SK-N-SH (cell line): ENCODE measurements at regions not wholly inside any gene's neighbourhood (a gene's known extent, or its start where the extent isn't known, plus 50 kb on each side); places are given as distances from the start of the nearest gene placed in this dataset.
"Not testable (repeated sequence)": the region's sequence is repeated elsewhere in the genome, so short reads cannot be mapped to it uniquely, and the experiment has no call there.

ENCODE experiments used
- CTCF ChIA-PET: fragments of 300-600, 350-600 bp; formaldehyde crosslinking; extraction: SDS; loops from one replicate; lab custom pipeline; 2021; lab: Yijun Ruan, JAX
- POLR2A ChIA-PET: fragments of 350-600 bp; sonication (Branson Sonifier 250); formaldehyde crosslinking; extraction: SDS; loops from one replicate; lab custom pipeline; 2020; ENCODE audit warnings: antibody characterized with exemption, inconsistent platforms; lab: Yijun Ruan, JAX
- DNase-seq: peaks from one replicate; pipeline ENCODE4 v3.0.0; 2012
- H2AFZ ChIP-seq: fragments of 200-600 bp; sonication (generic); 2 replicates; pipeline ENCODE4 v1.8.1; 2016; ENCODE audit warnings: antibody characterized with exemption, mild to moderate bottlenecking, low read depth
- H3F3A ChIP-seq: fragments of 200-600 bp; sonication (generic); replicated peaks from 2 replicates; pipeline ENCODE3; 2016; ENCODE audit warnings: antibody characterized with exemption, mild to moderate bottlenecking; ENCODE audit not compliant: insufficient read depth
- H3K27ac ChIP-seq, 2 experiments: fragments of 200-500 bp in 1 of 2; fragments of 200-600 bp in 1 of 2; sonication (Bioruptor generic) in 1 of 2; sonication (generic), shearing (Covaris generic) in 1 of 2; 2 replicates each; pipeline versions ENCODE4 v1.5.1 to v1.6.1; 2014 to 2016; ENCODE audit warnings: low read depth in 2 of 2, inconsistent platforms in 1 of 2, low read length in 1 of 2, mild to moderate bottlenecking in 1 of 2, mixed read lengths in 1 of 2
- H3K27me3 ChIP-seq: fragments of 200-600 bp; sonication (generic), shearing (Covaris generic); 2 replicates; pipeline ENCODE4 v1.6.1; 2016; ENCODE audit warnings: mixed run types; ENCODE audit not compliant: insufficient read depth
- H3K36me3 ChIP-seq, 2 experiments: fragments of 200-500 bp in 1 of 2; fragments of 200-600 bp in 1 of 2; sonication (Bioruptor generic) in 1 of 2; sonication (generic) in 1 of 2; replicated peaks in 1 of 2; 2 replicates each; pipeline versions ENCODE3 to v1.5.1; 2014 to 2016; ENCODE audit warnings: low read length in 1 of 2, mild to moderate bottlenecking in 1 of 2; ENCODE audit not compliant: insufficient read depth in 2 of 2, control insufficient read depth in 1 of 2
- H3K4me1 ChIP-seq, 2 experiments: fragments of 200-500 bp in 1 of 2; fragments of 200-600 bp in 1 of 2; sonication (Bioruptor generic) in 1 of 2; sonication (generic), shearing (Covaris generic) in 1 of 2; 2 replicates each; pipeline versions ENCODE4 v1.5.1 to v1.6.1; 2014 to 2016; ENCODE audit warnings: low read depth in 1 of 2, low read length in 1 of 2, mixed run types in 1 of 2; ENCODE audit not compliant: insufficient read depth in 2 of 2, control insufficient read depth in 1 of 2
- H3K4me2 ChIP-seq: fragments of 200-600 bp; sonication (generic), shearing (Covaris generic); 2 replicates; pipeline ENCODE4 v1.6.1; 2017; ENCODE audit warnings: mixed run types
- H3K4me3 ChIP-seq, 2 experiments: fragments of 200-500 bp in 1 of 2; fragments of 200-600 bp in 1 of 2; sonication (Bioruptor generic) in 1 of 2; sonication (generic), shearing (Covaris generic) in 1 of 2; 2 replicates each; pipeline versions ENCODE4 v1.5.1 to v1.8.1; 2014 to 2016; ENCODE audit warnings: low read depth in 2 of 2, inconsistent platforms in 1 of 2, low read length in 1 of 2, mild to moderate bottlenecking in 1 of 2, mixed read lengths in 1 of 2, moderate library complexity in 1 of 2
- H3K79me2 ChIP-seq: fragments of 200-600 bp; sonication (generic); 2 replicates; pipeline ENCODE4 v1.8.1; 2017; ENCODE audit warnings: mild to moderate bottlenecking; ENCODE audit not compliant: insufficient read depth
- H3K9ac ChIP-seq: fragments of 200-600 bp; sonication (generic); 2 replicates; pipeline ENCODE4 v1.6.1; 2017; ENCODE audit warnings: mixed run types
- H3K9me2 ChIP-seq: fragments of 200-600 bp; sonication (generic); 2 replicates; pipeline ENCODE4 v1.6.1; 2017; ENCODE audit warnings: mixed run types
- H3K9me3 ChIP-seq: fragments of 200-600 bp; sonication (generic); 2 replicates; pipeline ENCODE4 v1.6.1; 2017; ENCODE audit warnings: mixed run types, mild to moderate bottlenecking, moderate library complexity
- H4K20me1 ChIP-seq: fragments of 200-600 bp; sonication (generic); 2 replicates; pipeline ENCODE4 v1.6.1; 2017; ENCODE audit warnings: mild to moderate bottlenecking, mixed run types; ENCODE audit not compliant: insufficient read depth
- CHD2 ChIP-seq: fragments of 150-350 bp; IDR thresholded peaks from 2 replicates; pipeline ENCODE4 v1.6.1; 2018; ENCODE audit warnings: low read length; ENCODE audit not compliant: partially characterized antibody
- CTCF ChIP-seq: fragments of 200-600 bp; sonication (generic); IDR thresholded peaks from 2 replicates; pipeline ENCODE4 v1.6.1; 2017; ENCODE audit warnings: antibody characterized with exemption, mild to moderate bottlenecking, moderate library complexity
- ELF1 ChIP-seq: IDR thresholded peaks from 2 replicates; pipeline ENCODE4 v1.4.0; 2012
- EP300 ChIP-seq, 2 experiments: IDR thresholded peaks; 2 replicates each; pipeline versions ENCODE4 v1.4.0 to v1.6.1; 2012; ENCODE audit warnings: borderline replicate concordance in 1 of 2, low read depth in 1 of 2, low read length in 1 of 2
- EZH2phosphoT487 ChIP-seq: fragments of 200-600 bp; sonication (generic); IDR thresholded peaks from 2 replicates; pipeline ENCODE4 v1.6.1; 2017; ENCODE audit warnings: low read depth, mixed run types, mild to moderate bottlenecking, antibody characterized with exemption, moderate library complexity, borderline replicate concordance
- FOXJ3 ChIP-seq: sonication (generic); formaldehyde crosslinking; IDR thresholded peaks from 2 replicates; pipeline ENCODE4 v1.5.1; 2020; ENCODE audit warnings: mild to moderate bottlenecking, missing genetic modification reagents
- FOXM1 ChIP-seq: IDR thresholded peaks from 2 replicates; pipeline ENCODE4 v1.4.0; 2012; ENCODE audit warnings: low read depth, mild to moderate bottlenecking
- GABPA ChIP-seq: IDR thresholded peaks from 2 replicates; pipeline ENCODE4 v1.4.0; 2012; ENCODE audit warnings: low read depth, mild to moderate bottlenecking
- MAX ChIP-seq: IDR thresholded peaks from 2 replicates; pipeline ENCODE4 v1.4.0; 2012; ENCODE audit warnings: low read depth
- MEF2A ChIP-seq: IDR thresholded peaks from 2 replicates; pipeline ENCODE4 v1.4.0; 2012; ENCODE audit warnings: low read depth, borderline replicate concordance
- MXI1 ChIP-seq: IDR thresholded peaks from 2 replicates; pipeline ENCODE4 v1.6.1; 2012; ENCODE audit warnings: mild to moderate bottlenecking, low read depth, low read length, improper control_type of control experiment
- NFIC ChIP-seq: IDR thresholded peaks from 2 replicates; pipeline ENCODE4 v1.4.0; 2012; ENCODE audit warnings: borderline replicate concordance
- NRF1 ChIP-seq: IDR thresholded peaks from 2 replicates; pipeline ENCODE4 v1.6.1; 2012; ENCODE audit warnings: low read depth, mild to moderate bottlenecking, low read length
- POLR2AphosphoS5 ChIP-seq: IDR thresholded peaks from 2 replicates; pipeline ENCODE4 v1.6.1; 2012; ENCODE audit warnings: low read depth, low read length
- RCOR1 ChIP-seq: fragments of 150-350 bp; IDR thresholded peaks from 2 replicates; pipeline ENCODE4 v1.6.1; 2017; ENCODE audit warnings: antibody characterized with exemption, low read length
- RXRA ChIP-seq: IDR thresholded peaks from 2 replicates; pipeline ENCODE4 v1.4.0; 2012; ENCODE audit warnings: low read depth, mild to moderate bottlenecking, borderline replicate concordance
- SIN3A ChIP-seq: IDR thresholded peaks from 2 replicates; pipeline ENCODE4 v1.6.1; 2012; ENCODE audit warnings: low read depth, mild to moderate bottlenecking, low read length, moderate library complexity, borderline replicate concordance
- TAF1 ChIP-seq: IDR thresholded peaks from 2 replicates; pipeline ENCODE4 v1.6.1; 2012; ENCODE audit warnings: low read depth, mild to moderate bottlenecking, low read length, moderate library complexity, borderline replicate concordance
- TCF12 ChIP-seq: IDR thresholded peaks from 2 replicates; pipeline ENCODE4 v1.4.0; 2012
- USF1 ChIP-seq: IDR thresholded peaks from 2 replicates; pipeline ENCODE4 v1.4.0; 2012; ENCODE audit warnings: low read depth, borderline replicate concordance
- YY1 ChIP-seq: IDR thresholded peaks from 2 replicates; pipeline ENCODE4 v1.4.0; 2012; ENCODE audit warnings: low read depth, mild to moderate bottlenecking
- WGBS: methylation state at CpG from one replicate; pipeline ENCODE4 v1.1.6; 2017; ENCODE audit warnings: low lambda C conversion rate; 5-methylcytosine and 5-hydroxymethylcytosine counted together

- Histone ChIP-seq H3K27me3 (no peaks in the 10 kb centered on the region), H3K9me3 (no peaks in the 10 kb centered on the region), H4K20me1 (no peaks in the 10 kb centered on the region), H2AFZ (no peak overlapping the region), H3K9ac (no peak overlapping the region), H3K36me3 (no peaks in the 10 kb centered on the region), H3K4me1 (no peaks in the 10 kb centered on the region), H3K4me3 (no peak overlapping the region), H3K27ac (no peak overlapping the region), H3K4me2 (no peak overlapping the region), H3F3A (no peaks in the 10 kb centered on the region), H3K79me2 (no peaks in the 10 kb centered on the region), H3K9me2 (no peaks in the 10 kb centered on the region)
- no peak for TF ChIP-seq ELF1
- no peak for TF ChIP-seq POLR2AphosphoS5
- TF ChIP-seq EZH2phosphoT487, result no peak
- TF ChIP-seq FOXM1, result no peak
- no peak for TF ChIP-seq RXRA
- TF ChIP-seq TAF1, result no peak
- TF ChIP-seq YY1, result no peak
- no peak for TF ChIP-seq GABPA
- no peak for TF ChIP-seq SIN3A
- no peak for TF ChIP-seq CHD2
- TF ChIP-seq TCF12, result no peak
- no peak for TF ChIP-seq MEF2A
- TF ChIP-seq NRF1, result no peak
- no peak for TF ChIP-seq EP300 (IDR thresholded peaks at IDR 0.05; ENCODE audit: borderline replicate concordance in 1 of 2, low read depth in 1 of 2, low read length in 1 of 2)
- no peak for TF ChIP-seq CTCF
- no peak for TF ChIP-seq RCOR1
- TF ChIP-seq FOXJ3 (CRISPR knock-in tag), result no peak
- CTCF ChIA-PET, result no interaction called here
- no peak for DNase-seq
- 43% methylated on average over 1 of the region's 1 CpG for WGBS
- POLR2A ChIA-PET, result no interaction called here
Observed at GRCh38 chr13:83765796-83766195, 116.5 kb downstream of the SLITRK1 start.

- Histone ChIP-seq H3K9me2 (no peaks in the 10 kb centered on the region), H2AFZ (no peak overlapping the region), H3K9ac (no peak overlapping the region), H3K9me3 (no peaks in the 10 kb centered on the region), H3K4me2 (no peak overlapping the region), H3F3A (no peaks in the 10 kb centered on the region), H4K20me1 (no peaks in the 10 kb centered on the region), H3K4me1 (no peaks in the 10 kb centered on the region), H3K27me3 (no peaks in the 10 kb centered on the region), H3K27ac (no peak overlapping the region), H3K36me3 (no peaks in the 10 kb centered on the region), H3K79me2 (no peaks in the 10 kb centered on the region), H3K4me3 (no peak overlapping the region)
- ChIA-PET CTCF (interaction anchor here (0.9 kb wide), 1 partner anchor 19 kb away, joined by 3 read pairs; no protein-coding TSS in a partner anchor), POLR2A (no interaction called here)
- TF ChIP-seq NFIC (no peak), TAF1 (no peak), GABPA (no peak), MXI1 (no peak), CTCF (no peak), MAX (no peak), USF1 (no peak)
- 2% methylated on average over 2 of the region's 2 CpGs for WGBS
- DNase-seq, result no peak
Observed at GRCh38 chr13:83761631-83762030, 120.6 kb downstream of the SLITRK1 start.

- H3K9me2 ChIP-seq, H3K9me3 ChIP-seq, H2AFZ ChIP-seq, H3K27ac ChIP-seq, DNase-seq, H4K20me1 ChIP-seq, H3K9ac ChIP-seq, H3K4me3 ChIP-seq, H3K4me2 ChIP-seq, POLR2A ChIA-PET, H3K27me3 ChIP-seq, H3K79me2 ChIP-seq, H3F3A ChIP-seq, H3K4me1 ChIP-seq, CTCF ChIA-PET, H3K36me3 ChIP-seq: not testable (repeated sequence)
- WGBS, result 14% methylated on average over 2 of the region's 2 CpGs
Observed at GRCh38 chr13:83755210-83755609, 127.1 kb downstream of the SLITRK1 start.
